Mesenchymal stem cell (in vitro differentiated cells and primary cell): ENCODE measurements at regions not wholly inside any gene's neighbourhood (a gene's known extent, or its start where the extent isn't known, plus 50 kb on each side); places are given as distances from the start of the nearest gene placed in this dataset.

Experiments
- DNase-seq: peaks from one replicate; pipeline ENCODE4 v3.0.0-alpha.2; 2013
- H2AFZ ChIP-seq: one replicate; pipeline ENCODE4 v1.6.1; 2013; ENCODE audit warnings: low read depth, mild to moderate bottlenecking, control low read depth, inconsistent platforms, low read length, moderate library complexity
- H2AK5ac ChIP-seq: 2 replicates; pipeline ENCODE4 v1.6.1; 2013; ENCODE audit warnings: low read length, moderate library complexity, mild to moderate bottlenecking, inconsistent platforms; ENCODE audit not compliant: severe bottlenecking
- H2BK120ac ChIP-seq: one replicate; pipeline ENCODE4 v1.6.1; 2013; ENCODE audit warnings: low read depth, mild to moderate bottlenecking, inconsistent platforms, low read length, moderate library complexity
- H2BK12ac ChIP-seq, 2 experiments: one replicate each; pipeline ENCODE4 v1.6.1; 2013; ENCODE audit warnings: inconsistent platforms in 2 of 2, low read length in 2 of 2, mild to moderate bottlenecking in 2 of 2, moderate library complexity in 2 of 2, control low read depth in 1 of 2
- H2BK15ac ChIP-seq: one replicate; pipeline ENCODE4 v1.6.1; 2013; ENCODE audit warnings: mild to moderate bottlenecking, low read depth, inconsistent platforms; ENCODE audit not compliant: poor library complexity, severe bottlenecking
- H2BK5ac ChIP-seq: 2 replicates; pipeline ENCODE4 v1.6.1; 2013; ENCODE audit warnings: low read depth, mild to moderate bottlenecking, low read length, control low read depth, inconsistent platforms; ENCODE audit not compliant: poor library complexity, severe bottlenecking
- H3K14ac ChIP-seq, 2 experiments: one replicate each; pipeline ENCODE4 v1.6.1; 2013; ENCODE audit warnings: inconsistent platforms in 2 of 2, low read length in 2 of 2, control low read depth in 1 of 2, mild to moderate bottlenecking in 1 of 2, moderate library complexity in 1 of 2
- H3K18ac ChIP-seq, 2 experiments: one replicate each; pipeline ENCODE4 v1.6.1; 2013; ENCODE audit warnings: inconsistent platforms in 2 of 2, low read length in 2 of 2, control low read depth in 1 of 2, low read depth in 1 of 2, mild to moderate bottlenecking in 1 of 2
- H3K23ac ChIP-seq, 2 experiments: one replicate each; pipeline ENCODE4 v1.6.1; 2013; ENCODE audit warnings: inconsistent platforms in 2 of 2, low read length in 2 of 2, mild to moderate bottlenecking in 2 of 2, moderate library complexity in 2 of 2, control low read depth in 1 of 2
- H3K27ac ChIP-seq: 2 replicates; pipeline ENCODE4 v1.5.1; 2013; ENCODE audit warnings: mild to moderate bottlenecking, moderate library complexity, low read length, control low read depth, inconsistent platforms; ENCODE audit not compliant: poor library complexity, severe bottlenecking
- H3K27me3 ChIP-seq, 2 experiments: 2 replicates each; pipeline versions ENCODE4 v1.6.1 to v1.7.0; 2013; ENCODE audit warnings: low read length in 2 of 2, mild to moderate bottlenecking in 2 of 2, moderate library complexity in 2 of 2, control low read depth in 1 of 2, inconsistent platforms in 1 of 2; ENCODE audit not compliant: control insufficient read depth in 1 of 2, insufficient read depth in 1 of 2
- H3K36me3 ChIP-seq, 2 experiments: 2 replicates each; pipeline versions ENCODE4 v1.6.1 to v1.7.0; 2013; ENCODE audit warnings: low read length in 2 of 2, control low read depth in 1 of 2, inconsistent platforms in 1 of 2, low read depth in 1 of 2, mild to moderate bottlenecking in 1 of 2; ENCODE audit not compliant: insufficient read depth in 2 of 2, control insufficient read depth in 1 of 2
- H3K4ac ChIP-seq, 2 experiments: one replicate each; pipeline ENCODE4 v1.6.1; 2013; ENCODE audit warnings: inconsistent platforms in 2 of 2, low read length in 2 of 2, mild to moderate bottlenecking in 2 of 2, moderate library complexity in 2 of 2, control low read depth in 1 of 2, low read depth in 1 of 2
- H3K4me1 ChIP-seq: 2 replicates; pipeline ENCODE4 v1.6.1; 2013; ENCODE audit warnings: low read depth, low read length, control low read depth; ENCODE audit not compliant: control insufficient read depth, insufficient read depth
- H3K4me2 ChIP-seq: 2 replicates; pipeline ENCODE4 v1.6.1; 2013; ENCODE audit warnings: low read length, mild to moderate bottlenecking, inconsistent platforms; ENCODE audit not compliant: poor library complexity, severe bottlenecking
- H3K4me3 ChIP-seq, 2 experiments: 2 replicates each; pipeline versions ENCODE4 v1.5.1 to v1.7.0; 2013; ENCODE audit warnings: low read length in 2 of 2, mild to moderate bottlenecking in 2 of 2, control low read depth in 1 of 2, low read depth in 1 of 2; ENCODE audit not compliant: insufficient read depth in 1 of 2
- H3K79me1 ChIP-seq: replicated peaks from 2 replicates; pipeline ENCODE4 v1.6.1; 2013; ENCODE audit warnings: mild to moderate bottlenecking, control low read depth, low read length, inconsistent platforms; ENCODE audit not compliant: poor library complexity, severe bottlenecking
- H3K9ac ChIP-seq: 2 replicates; pipeline ENCODE4 v1.7.0; 2013; ENCODE audit warnings: mild to moderate bottlenecking, low read length, moderate library complexity
- H3K9me3 ChIP-seq: 2 replicates; pipeline ENCODE4 v1.7.0; 2013; ENCODE audit warnings: mild to moderate bottlenecking, low read length; ENCODE audit not compliant: control insufficient read depth
- H4K8ac ChIP-seq: one replicate; pipeline ENCODE4 v1.6.1; 2013; ENCODE audit warnings: inconsistent platforms, mild to moderate bottlenecking, low read length, moderate library complexity
- H4K91ac ChIP-seq: one replicate; pipeline ENCODE4 v1.6.1; 2013; ENCODE audit warnings: mild to moderate bottlenecking, low read length, inconsistent platforms
- WGBS: methylation state at CpG from one replicate; pipeline ENCODE4 v1.1.7; 2013; ENCODE audit warnings: mixed read lengths; 5-methylcytosine and 5-hydroxymethylcytosine counted together

- no peak for DNase-seq
- no peak overlapping the region for H3K4ac ChIP-seq
- no peak overlapping the region for H3K9ac ChIP-seq
- no peak overlapping the region for H2BK15ac ChIP-seq
- H3K23ac ChIP-seq = no peak overlapping the region
- H2BK5ac ChIP-seq = no peak overlapping the region
- H4K91ac ChIP-seq = no peak overlapping the region
- no peak overlapping the region for H3K18ac ChIP-seq
- no peak overlapping the region for H3K14ac ChIP-seq
- no peaks in the 10 kb centered on the region for H3K79me1 ChIP-seq
- H3K4me2 ChIP-seq = no peak overlapping the region
- no peak overlapping the region for H2AK5ac ChIP-seq
- no peak overlapping the region for H3K4me3 ChIP-seq
- H3K9me3 ChIP-seq = no peaks in the 10 kb centered on the region
- H2BK120ac ChIP-seq = no peak overlapping the region
- no peaks in the 10 kb centered on the region for H3K4me1 ChIP-seq
- H4K8ac ChIP-seq = no peak overlapping the region
- H3K36me3 ChIP-seq = no peaks in the 10 kb centered on the region
- peaks cover 7 to 8% of the 10 kb centered on the region in 2 experiments for H3K27me3 ChIP-seq
- no peak overlapping the region for H3K27ac ChIP-seq
- H2BK12ac ChIP-seq = no peak overlapping the region
- H2AFZ ChIP-seq = no peak overlapping the region
- WGBS = no CpG with 5 or more reads among the region's 1 CpG
Observed at GRCh38 chr5:66340786-66341185, 196.7 kb downstream of the SREK1 start.

GRCh38 chr5:66342341-66342880 is 198.3 kb downstream of the SREK1 start:
- Histone ChIP-seq H4K91ac (no peak overlapping the region), H3K79me1 (no peaks in the 10 kb centered on the region), H2BK5ac (no peak overlapping the region), H2BK15ac (no peak overlapping the region), H3K18ac (no peak overlapping the region), H2BK120ac (no peak overlapping the region), H2AFZ (no peak overlapping the region), H3K9me3 (no peaks in the 10 kb centered on the region), H3K9ac (no peak overlapping the region), H2BK12ac (no peak overlapping the region), H3K4me2 (no peak overlapping the region), H4K8ac (no peak overlapping the region), H3K27me3 (peaks cover 3 to 10% of the 10 kb centered on the region in 2 experiments), H3K14ac (no peak overlapping the region), H3K23ac (no peak overlapping the region), H2AK5ac (no peak overlapping the region), H3K27ac (no peak overlapping the region), H3K36me3 (no peaks in the 10 kb centered on the region), H3K4ac (no peak overlapping the region), H3K4me1 (no peaks in the 10 kb centered on the region), H3K4me3 (no peak overlapping the region)
- no peak for DNase-seq

- Histone ChIP-seq H3K27ac (no peak overlapping the region), H3K27me3 (peaks cover 3 to 14% of the 10 kb centered on the region in 2 experiments), H3K9me3 (no peaks in the 10 kb centered on the region), H2AFZ (no peak overlapping the region), H2BK120ac (no peak overlapping the region), H3K14ac (no peak overlapping the region), H3K4me1 (no peaks in the 10 kb centered on the region), H2BK15ac (no peak overlapping the region), H3K79me1 (no peaks in the 10 kb centered on the region), H2AK5ac (no peak overlapping the region), H3K4me3 (no peak overlapping the region), H2BK5ac (no peak overlapping the region), H2BK12ac (no peak overlapping the region), H3K23ac (no peak overlapping the region), H3K9ac (no peak overlapping the region), H4K8ac (no peak overlapping the region), H3K18ac (no peak overlapping the region), H3K36me3 (no peaks in the 10 kb centered on the region), H4K91ac (no peak overlapping the region), H3K4ac (no peak overlapping the region), H3K4me2 (no peak overlapping the region)
- no peak for DNase-seq
- 78% methylated on average over 3 of the region's 5 CpGs for WGBS
Observed at GRCh38 chr5:66343370-66344071, 199.4 kb downstream of the SREK1 start.

GRCh38 chr5:66344544-66344943 is 200.4 kb downstream of the SREK1 start:
- H2BK5ac ChIP-seq = no peak overlapping the region
- H3K9ac ChIP-seq = no peak overlapping the region
- no peak overlapping the region for H4K8ac ChIP-seq
- no peak overlapping the region for H3K27ac ChIP-seq
- no peak overlapping the region for H3K4ac ChIP-seq
- no peaks in the 10 kb centered on the region for H3K9me3 ChIP-seq
- peaks cover 3 to 23% of the 10 kb centered on the region in 2 experiments for H3K27me3 ChIP-seq
- no peak overlapping the region for H2BK12ac ChIP-seq
- no peak overlapping the region for H2BK120ac ChIP-seq
- no peak overlapping the region for H3K14ac ChIP-seq
- no peak overlapping the region for H2BK15ac ChIP-seq
- no peak overlapping the region for H3K18ac ChIP-seq
- H3K36me3 ChIP-seq = no peaks in the 10 kb centered on the region
- no peaks in the 10 kb centered on the region for H3K79me1 ChIP-seq
- H3K4me3 ChIP-seq = no peak overlapping the region
- no peak overlapping the region for H4K91ac ChIP-seq
- no peak overlapping the region for H3K4me2 ChIP-seq
- H3K4me1 ChIP-seq = no peaks in the 10 kb centered on the region
- no peak overlapping the region for H3K23ac ChIP-seq
- no peak overlapping the region for H2AFZ ChIP-seq
- H2AK5ac ChIP-seq = no peak overlapping the region
- DNase-seq = no peak
- WGBS = 75% methylated on average over 1 of the region's 1 CpG
